DND-41 (cell line): ENCODE measurements at regions not wholly inside any gene's neighbourhood (a gene's known extent, or its start where the extent isn't known, plus 50 kb on each side); places are given as distances from the start of the nearest gene placed in this dataset.

ENCODE experiments used
- CTCF ChIP-seq: IDR thresholded peaks from 2 replicates; pipeline ENCODE4 v1.5.1; 2012; ENCODE audit warnings: borderline replicate concordance, low read length, moderate library complexity, mild to moderate bottlenecking; ENCODE audit not compliant: poor library complexity, severe bottlenecking; ENCODE audit errors: extremely low read depth
- EZH2 ChIP-seq: IDR thresholded peaks from 3 replicates; pipeline ENCODE4 v1.6.1; 2012; ENCODE audit warnings: borderline replicate concordance, low read depth, mild to moderate bottlenecking, moderate library complexity, low read length, inconsistent platforms; ENCODE audit not compliant: severe bottlenecking

GRCh38 chr4:162943263-162943662, 223.4 kb downstream of the NAF1 start:
- TF ChIP-seq CTCF (no peak), EZH2 (no peak)
